Neural cell (in vitro differentiated cells): ENCODE measurements at regions not wholly inside any gene's neighbourhood (a gene's known extent, or its start where the extent isn't known, plus 50 kb on each side); places are given as distances from the start of the nearest gene placed in this dataset.

ENCODE experiments used
- H2AFZ ChIP-seq: fragments of 200-600, 300-800 bp; sonication (generic), shearing (Covaris generic); 2 replicates; pipeline ENCODE4 v1.6.0; 2014; ENCODE audit warnings: low read depth, mild to moderate bottlenecking, antibody characterized with exemption, low read length, moderate library complexity
- H3F3A ChIP-seq: fragments of 200-600 bp; shearing (Covaris generic); 2 replicates; pipeline ENCODE4 v1.6.1; 2016; ENCODE audit warnings: mild to moderate bottlenecking, moderate library complexity, mixed read lengths, antibody characterized with exemption, low read length; ENCODE audit not compliant: insufficient read depth, poor library complexity, severe bottlenecking
- H3K27ac ChIP-seq: fragments of 200-600, 300-800 bp; sonication (generic), shearing (Covaris generic); 2 replicates; pipeline ENCODE4 v1.5.1; 2014; ENCODE audit warnings: mild to moderate bottlenecking, low read length, moderate library complexity
- H3K27me3 ChIP-seq: fragments of 300-800, 200-600 bp; sonication (generic), shearing (Covaris generic); 2 replicates; pipeline ENCODE4 v1.6.0; 2014; ENCODE audit warnings: mild to moderate bottlenecking, low read depth, low read length, moderate library complexity; ENCODE audit not compliant: insufficient read depth
- H3K36me3 ChIP-seq: fragments of 300-800, 200-600 bp; sonication (generic), shearing (Covaris generic); 2 replicates; pipeline ENCODE4 v1.5.1; 2014; ENCODE audit warnings: mild to moderate bottlenecking, antibody characterized with exemption, low read length, moderate library complexity; ENCODE audit not compliant: insufficient read depth
- H3K4me2 ChIP-seq: fragments of 300-800, 200-600 bp; sonication (generic), shearing (Covaris generic); 2 replicates; pipeline ENCODE4 v1.6.0; 2014; ENCODE audit warnings: mild to moderate bottlenecking, low read length
- H3K4me3 ChIP-seq: fragments of 300-800, 200-600 bp; sonication (generic), shearing (Covaris generic); 2 replicates; pipeline ENCODE4 v1.5.1; 2014; ENCODE audit warnings: mild to moderate bottlenecking, low read length, moderate library complexity
- H3K79me2 ChIP-seq: fragments of 200-600 bp; shearing (Covaris generic); replicated peaks from 2 replicates; pipeline ENCODE4 v1.6.0; 2014; ENCODE audit warnings: mild to moderate bottlenecking, low read length, moderate library complexity; ENCODE audit not compliant: insufficient read depth
- H3K9ac ChIP-seq: fragments of 300-800, 200-600 bp; sonication (generic), shearing (Covaris generic); 2 replicates; pipeline ENCODE4 v1.6.1; 2016; ENCODE audit warnings: mild to moderate bottlenecking, low read length, mixed read lengths
- H3K9me2 ChIP-seq: fragments of 200-600 bp; shearing (Covaris generic); 2 replicates; pipeline ENCODE4 v1.6.1; 2016; ENCODE audit warnings: mild to moderate bottlenecking, low read length, mixed read lengths; ENCODE audit not compliant: insufficient read depth
- H3K9me3 ChIP-seq: fragments of 200-600, 300-800 bp; sonication (generic), shearing (Covaris generic); 2 replicates; pipeline ENCODE4 v1.6.1; 2016; ENCODE audit warnings: mild to moderate bottlenecking, mixed run types, low read length, moderate library complexity, mixed read lengths
- H4K20me1 ChIP-seq: fragments of 200-600 bp; shearing (Covaris generic); 2 replicates; pipeline ENCODE4 v1.6.1; 2016; ENCODE audit warnings: mild to moderate bottlenecking, mixed run types; ENCODE audit not compliant: insufficient read depth
- CTCF ChIP-seq: fragments of 450-650 bp; IDR thresholded peaks from 2 replicates; pipeline ENCODE4 v1.5.1; 2014; ENCODE audit warnings: antibody characterized with exemption, mild to moderate bottlenecking, moderate library complexity; ENCODE audit not compliant: poor library complexity, severe bottlenecking
- EP300 ChIP-seq: fragments of 450-650 bp; conservative IDR thresholded peaks from 2 replicates; pipeline ENCODE4 v1.6.1; 2014; ENCODE audit warnings: antibody characterized with exemption, mild to moderate bottlenecking, moderate library complexity; ENCODE audit not compliant: poor library complexity, severe bottlenecking
- EZH2 ChIP-seq: fragments of 200-600, 300-800 bp; shearing (Covaris generic), sonication (generic); IDR thresholded peaks from 2 replicates; pipeline ENCODE4 v1.6.1; 2014; ENCODE audit warnings: antibody characterized with exemption, low read length, borderline replicate concordance, mild to moderate bottlenecking; ENCODE audit not compliant: insufficient read depth, poor library complexity, severe bottlenecking
- MXI1 ChIP-seq: fragments of 450-650 bp; conservative IDR thresholded peaks from 2 replicates; pipeline ENCODE4 v1.6.1; 2014; ENCODE audit warnings: antibody characterized with exemption, mild to moderate bottlenecking; ENCODE audit not compliant: poor library complexity, severe bottlenecking
- POLR2AphosphoS5 ChIP-seq: IDR thresholded peaks from 2 replicates; pipeline ENCODE4 v1.6.1; 2012
- RAD21 ChIP-seq: fragments of 450-650 bp; conservative IDR thresholded peaks from 2 replicates; pipeline ENCODE4 v1.6.1; 2014; ENCODE audit warnings: antibody characterized with exemption, mild to moderate bottlenecking, moderate library complexity
- REST ChIP-seq: IDR thresholded peaks from 2 replicates; pipeline ENCODE4 v1.6.1; 2012; ENCODE audit warnings: borderline replicate concordance
- SMC3 ChIP-seq: fragments of 450-650 bp; conservative IDR thresholded peaks from 2 replicates; pipeline ENCODE4 v1.6.1; 2014; ENCODE audit warnings: antibody characterized with exemption, mild to moderate bottlenecking, moderate library complexity; ENCODE audit not compliant: poor library complexity
- TAF1 ChIP-seq: IDR thresholded peaks from 2 replicates; pipeline ENCODE4 v1.6.1; 2012; ENCODE audit warnings: low read depth

GRCh38 chr3:151596940-151597339 is 136.1 kb upstream of the IGSF10 start:
- TF ChIP-seq EP300, result no peak
- no peak for TF ChIP-seq CTCF
- TF ChIP-seq TAF1, result no peak
- TF ChIP-seq RAD21, result no peak
- no peak for TF ChIP-seq EZH2
- no peak for TF ChIP-seq MXI1
- no peak for TF ChIP-seq POLR2AphosphoS5
- no peak for TF ChIP-seq SMC3
- no peak for TF ChIP-seq REST
- Histone ChIP-seq H3F3A (no peaks in the 10 kb centered on the region), H3K4me2 (no peak overlapping the region), H4K20me1 (no peaks in the 10 kb centered on the region), H3K79me2 (no peaks in the 10 kb centered on the region), H3K27ac (no peak overlapping the region), H3K27me3 (no peaks in the 10 kb centered on the region), H2AFZ (no peak overlapping the region), H3K36me3 (no peaks in the 10 kb centered on the region), H3K4me3 (no peak overlapping the region), H3K9me2 (no peaks in the 10 kb centered on the region), H3K9ac (no peak overlapping the region), H3K9me3 (no peaks in the 10 kb centered on the region)

GRCh38 chr3:151593928-151594327 is 133.1 kb upstream of the IGSF10 start:
- Histone ChIP-seq H3K4me3 (no peak overlapping the region), H3F3A (no peaks in the 10 kb centered on the region), H3K9me3 (no peaks in the 10 kb centered on the region), H2AFZ (no peak overlapping the region), H3K79me2 (no peaks in the 10 kb centered on the region), H4K20me1 (no peaks in the 10 kb centered on the region), H3K27ac (no peak overlapping the region), H3K9ac (no peak overlapping the region), H3K9me2 (no peaks in the 10 kb centered on the region), H3K4me2 (no peak overlapping the region), H3K27me3 (no peaks in the 10 kb centered on the region), H3K36me3 (no peaks in the 10 kb centered on the region)
- no peak for TF ChIP-seq TAF1

GRCh38 chr3:151592287-151592686 is 131.4 kb upstream of the IGSF10 start:
- H3K4me3 ChIP-seq, result no peak overlapping the region
- H3K27me3 ChIP-seq, result no peaks in the 10 kb centered on the region
- H3K9me3 ChIP-seq, result no peaks in the 10 kb centered on the region
- no peaks in the 10 kb centered on the region for H3K36me3 ChIP-seq
- H3K9ac ChIP-seq, result no peak overlapping the region
- no peaks in the 10 kb centered on the region for H4K20me1 ChIP-seq
- TF ChIP-seq CTCF (no peak), MXI1 (no peak), RAD21 (no peak), EZH2 (no peak), EP300 (no peak), POLR2AphosphoS5 (no peak), REST (no peak)
- no peaks in the 10 kb centered on the region for H3K9me2 ChIP-seq
- H3K4me2 ChIP-seq, result no peak overlapping the region
- H3K79me2 ChIP-seq, result no peaks in the 10 kb centered on the region
- no peak overlapping the region for H3K27ac ChIP-seq
- H2AFZ ChIP-seq, result no peak overlapping the region
- no peaks in the 10 kb centered on the region for H3F3A ChIP-seq
